Sciatic nerve (tissue), 2 donors: ENCODE measurements at regions not wholly inside any gene's neighbourhood (a gene's known extent, or its start where the extent isn't known, plus 50 kb on each side); places are given as distances from the start of the nearest gene placed in this dataset.
"Not testable (repeated sequence)": the region's sequence is repeated elsewhere in the genome, so short reads cannot be mapped to it uniquely, and the experiment has no call there.

Experiments used
- ATAC-seq: fragments of 200-7000 bp; cut with Tn5 transposase; one replicate; pipeline ENCODE4 v1.9.1; 2020; ENCODE audit warnings: mild to moderate bottlenecking, moderate library complexity
- DNase-seq: peaks from one replicate; pipeline ENCODE4 v3.0.0-alpha.2; 2020; ENCODE audit warnings: low spot score
- intact Hi-C: fragments of 100-400 bp; cut with DNase I; formaldehyde crosslinking; loops from one replicate; pipeline ENCODE4 v1.14.2; 2022
- donor health status: DM: no; HTN: no; CAD: no.
- donor health status: DM: no; HTN: no; CAD: no.

DNA sequence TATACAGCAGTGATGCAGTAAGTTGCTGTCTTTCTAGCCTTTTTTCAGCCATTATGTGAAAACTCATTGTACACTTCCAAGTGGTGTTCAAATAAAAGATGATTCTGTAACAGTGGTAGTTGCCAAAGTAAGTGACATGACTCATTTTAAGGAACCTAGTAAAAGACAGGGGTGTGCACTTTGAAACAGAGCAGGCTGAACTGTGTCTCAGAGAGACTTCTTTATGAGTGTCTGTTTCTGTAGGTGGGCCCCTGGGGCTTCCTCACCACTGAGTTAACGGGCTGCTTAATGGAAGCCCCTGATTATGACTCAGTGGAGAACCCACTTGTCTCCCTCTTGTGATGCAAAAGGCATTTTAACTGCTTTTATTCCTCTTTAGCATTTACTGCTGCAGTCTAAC lies 147.3 kb downstream of the PCTP start:
- ATAC-seq, result peak; percentile 55
- no peak for DNase-seq
- intact Hi-C loops, result no loop called here

GRCh38 chr17:55900188-55900587 lies 149.3 kb downstream of the PCTP start:
- intact Hi-C loops, result no loop called here
- ATAC-seq (no peak), DNase-seq (no peak)

GRCh38 chr17:55903028-55903690 lies 152.3 kb downstream of the PCTP start:
- ATAC-seq (no peak), DNase-seq (no peak)
- intact Hi-C loops, result no loop called here

DNA sequence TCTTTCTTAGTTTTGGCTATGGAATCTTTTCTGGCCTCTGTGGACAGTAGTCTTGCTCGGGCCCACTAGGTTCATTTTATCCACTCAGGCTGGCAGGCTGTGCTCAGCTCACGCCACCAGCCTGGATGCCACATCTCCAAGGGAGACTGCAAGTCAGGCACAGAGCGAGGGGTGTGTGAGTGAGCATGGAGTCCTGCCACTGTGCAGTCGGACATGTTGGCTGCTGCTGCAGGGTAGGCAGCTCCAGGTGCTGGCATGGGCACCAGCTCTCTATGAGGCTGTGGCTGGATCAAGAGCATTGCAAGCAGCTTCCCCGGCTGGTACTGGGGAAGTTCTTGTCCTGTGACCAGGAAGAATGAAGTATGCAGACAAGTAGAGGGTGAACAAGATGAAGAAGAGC lies 158.9 kb downstream of the PCTP start:
- no peak for ATAC-seq
- intact Hi-C loops, result no loop called here
- no peak for DNase-seq

GRCh38 chr17:55911186-55911585 lies 160.3 kb downstream of the PCTP start:
- intact Hi-C loops, result no loop called here
- DNase-seq, result no peak
- ATAC-seq, result no peak

DNA sequence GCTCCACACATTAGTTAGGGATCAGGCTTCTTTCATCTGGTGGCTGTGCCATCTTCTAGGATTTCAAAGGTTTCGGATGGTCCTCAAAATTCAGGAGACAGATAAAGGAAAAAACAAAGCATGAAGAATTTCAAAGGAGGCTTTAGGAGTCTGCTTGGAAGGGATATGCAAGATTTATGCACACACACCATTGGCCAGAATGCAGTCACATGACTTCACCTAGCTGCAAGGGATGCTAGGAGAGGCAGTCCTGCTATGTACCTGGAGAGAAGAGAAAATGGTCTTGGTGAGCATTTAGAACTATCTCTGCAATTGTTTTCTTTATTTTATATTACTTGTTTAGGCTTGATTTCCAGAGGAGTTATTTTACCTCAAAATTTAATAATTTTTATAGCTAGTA lies 174.6 kb downstream of the PCTP start:
- intact Hi-C loops, result no loop called here
- ATAC-seq (no peak), DNase-seq (no peak)

DNA sequence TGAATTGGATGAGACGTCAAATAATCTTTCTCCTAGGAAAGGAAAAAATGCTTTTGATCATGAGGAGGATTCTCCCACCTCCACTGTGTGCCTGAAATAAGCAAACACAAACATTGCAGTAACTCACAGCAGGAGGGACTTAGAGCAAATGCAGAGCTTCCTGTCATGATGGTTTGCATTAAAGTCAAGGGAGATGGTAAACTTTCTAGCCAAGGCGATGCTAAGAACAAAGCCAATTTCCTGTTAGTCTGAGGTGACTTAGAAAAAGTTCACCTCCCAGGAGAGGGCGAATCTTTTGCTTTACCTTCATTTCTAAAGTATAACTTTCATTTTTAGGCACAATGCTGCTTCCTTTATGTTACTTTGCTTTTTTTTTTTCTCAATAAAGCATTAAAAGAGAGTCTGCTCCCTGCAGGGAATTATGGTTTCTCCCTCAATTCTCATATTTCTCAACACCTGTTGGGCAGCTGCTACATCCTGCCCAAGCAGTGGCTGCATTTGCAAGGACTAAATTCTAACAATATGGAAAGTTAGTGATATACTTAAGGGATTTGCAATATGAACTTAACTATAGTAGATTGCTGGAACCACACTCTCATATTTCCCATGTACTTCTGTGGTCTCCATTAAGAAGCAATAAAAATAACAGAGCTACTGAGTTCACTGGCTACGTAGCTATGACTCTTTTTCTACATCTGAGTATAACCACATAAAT lies 175.6 kb downstream of the PCTP start:
- ATAC-seq, result no peak
- intact Hi-C loops, result no loop called here
- no peak for DNase-seq

GRCh38 chr17:55930291-55930809 lies 179.5 kb downstream of the PCTP start:
- ATAC-seq, result no peak
- DNase-seq, result no peak
- intact Hi-C loops, result no loop called here

GRCh38 chr17:55931446-55931845 lies 180.6 kb downstream of the PCTP start:
- ATAC-seq (no peak), DNase-seq (no peak)
- intact Hi-C loops, result no loop called here

DNA sequence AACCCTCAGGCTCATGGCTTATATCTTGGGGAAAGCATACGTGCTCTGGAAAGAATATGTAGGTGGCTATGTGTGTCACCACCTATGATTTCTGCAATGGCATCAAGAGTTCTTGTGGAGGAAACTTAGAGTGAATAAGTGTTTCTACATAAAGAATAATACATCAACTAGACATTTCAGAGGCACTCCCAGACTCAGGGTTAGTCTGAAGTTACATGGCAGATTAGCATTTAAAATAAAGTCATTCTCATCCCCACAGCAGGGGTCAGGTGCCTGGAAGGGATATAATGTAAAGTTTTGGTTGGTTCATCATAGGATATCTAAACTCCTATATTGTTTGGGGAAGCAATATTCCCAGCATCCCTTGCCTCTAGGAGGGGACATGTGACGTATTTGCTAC lies 182.1 kb downstream of the PCTP start:
- intact Hi-C loops, result no loop called here
- ATAC-seq (no peak), DNase-seq (no peak)

- DNase-seq, intact Hi-C loops, ATAC-seq: not testable (repeated sequence)
Measured at GRCh38 chr17:55939181-55939810, 188.4 kb downstream of the PCTP start.

- ATAC-seq (no peak), DNase-seq (no peak)
- intact Hi-C loops, result no loop called here
Measured at GRCh38 chr17:55959756-55960155, 193.5 kb upstream of the ANKFN1 start.

DNA sequence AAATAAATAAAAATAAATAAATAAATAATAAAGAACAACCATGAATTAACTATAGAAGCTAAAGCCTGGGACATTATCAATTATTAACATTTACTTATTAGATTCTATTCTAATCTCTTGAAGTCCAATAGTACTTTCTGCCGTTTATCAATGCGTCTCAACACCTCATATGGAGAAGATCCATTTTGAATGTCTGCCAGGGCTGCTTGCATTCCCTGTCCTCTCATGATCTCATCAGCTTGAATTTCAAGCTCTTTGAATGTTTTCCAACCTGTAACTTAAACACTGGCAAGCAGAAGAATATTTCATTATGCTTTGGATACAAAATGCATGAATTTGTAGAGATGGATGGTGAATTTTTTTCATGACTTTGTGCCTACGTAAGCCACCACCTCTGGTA lies 191.9 kb upstream of the ANKFN1 start:
- ATAC-seq (no peak), DNase-seq (no peak)

GRCh38 chr17:55962951-55963401 lies 190.3 kb upstream of the ANKFN1 start:
- DNase-seq (no peak), ATAC-seq (no peak)
- intact Hi-C loops, result no loop called here

More for the DNA sequence above, 191.9 kb upstream of the ANKFN1 start:
- intact Hi-C loops, result no loop called here

- no peak for DNase-seq
- no peak for ATAC-seq
- intact Hi-C loops, result no loop called here
Measured at GRCh38 chr17:55964191-55964590, 189.1 kb upstream of the ANKFN1 start.

- intact Hi-C loops, result no loop called here
- DNase-seq, result no peak
Measured at GRCh38 chr17:55965051-55965450, 188.2 kb upstream of the ANKFN1 start.

GRCh38 chr17:55969562-55970324 lies 183.5 kb upstream of the ANKFN1 start:
- intact Hi-C loops, result no loop called here
- ATAC-seq (no peak), DNase-seq (no peak)

More at GRCh38 chr17:55965051-55965450, 188.2 kb upstream of the ANKFN1 start:
- ATAC-seq, result no peak

- DNase-seq, result no peak
- intact Hi-C loops, result no loop called here
- no peak for ATAC-seq
Measured at GRCh38 chr17:55978578-55978977, 174.7 kb upstream of the ANKFN1 start.

DNA sequence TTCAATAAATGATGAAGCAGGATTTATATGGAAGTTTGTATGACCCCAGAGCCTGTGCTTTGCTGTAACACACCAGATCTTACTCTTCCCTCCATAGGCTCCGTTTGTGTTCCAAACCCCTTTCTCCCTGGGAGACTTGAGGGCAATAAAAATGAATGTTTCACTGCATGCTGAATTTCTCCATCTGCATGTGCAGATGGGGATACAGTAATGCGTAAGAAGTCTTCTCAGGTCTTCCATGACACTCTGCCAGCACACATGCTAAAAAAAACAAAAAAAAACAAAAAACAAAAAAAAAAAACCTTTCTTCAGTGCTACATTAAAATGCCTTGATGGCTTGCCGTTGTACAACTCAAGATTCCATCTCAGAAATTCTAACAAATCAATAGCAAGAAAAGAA lies 170.2 kb upstream of the ANKFN1 start:
- DNase-seq (no peak), ATAC-seq (no peak)
- intact Hi-C loops, result no loop called here
